ENCODE measurements at regions not wholly inside any gene's neighbourhood (a gene's known extent, or its start where the extent isn't known, plus 50 kb on each side); places are given as distances from the start of the nearest gene placed in this dataset.

GRCh38 chr12:43057566-43057965 lies 468.0 kb upstream of the PRICKLE1 start (continued):
- TF ChIP-seq BCLAF1 (IDR thresholded peaks at IDR 0.05) (no peak), SKIL (IDR thresholded peaks at IDR 0.05; ENCODE audit: low read depth, poor library complexity, severe bottlenecking) (no peak), MTA2 (IDR thresholded peaks at IDR 0.05; ENCODE audit: low read depth) (no peak), ZNF207 (IDR thresholded peaks at IDR 0.05; ENCODE audit: borderline replicate concordance) (no peak), SUZ12 (IDR thresholded peaks at IDR 0.05; ENCODE audit: unreplicated experiment) (no peak), DPF2 (IDR thresholded peaks at IDR 0.05) (no peak), MXI1 (IDR thresholded peaks at IDR 0.05; ENCODE audit: low read depth, low read length) (no peak), CBFB (IDR thresholded peaks at IDR 0.05; ENCODE audit: low read depth) (no peak), MTA3 (IDR thresholded peaks at IDR 0.05; ENCODE audit: borderline replicate concordance, low read length) (no peak), ZBED1 (IDR thresholded peaks at IDR 0.05; ENCODE audit: borderline replicate concordance) (no peak)

- WGBS (ENCODE audit: insufficient coverage, insufficient replicate concordance, low lambda C conversion rate, missing lambda C conversion rate) = 28% methylated on average over 2 of the region's 2 CpGs
- Histone ChIP-seq H3K9ac (ENCODE audit: control insufficient read depth, insufficient read depth, low read length) (no peak overlapping the region), H3K4me3 (no peak overlapping the region), H3K27me3 (replicated peaks in 1 of 2; ENCODE audit: control insufficient read depth in 2 of 2, insufficient read depth in 2 of 2, low read length in 1 of 2) (no peaks in the 10 kb centered on the region), H3K27ac (ENCODE audit: control insufficient read depth, insufficient read depth) (no peak overlapping the region), H3K4me2 (ENCODE audit: control insufficient read depth, insufficient read depth) (no peak overlapping the region), H2AFZ (ENCODE audit: control insufficient read depth, low read depth, low read length) (no peak overlapping the region), H3K79me2 (ENCODE audit: control insufficient read depth, insufficient read depth, low read length) (no peaks in the 10 kb centered on the region), H3K4me1 (ENCODE audit: control insufficient read depth, insufficient read depth, low read length) (no peaks in the 10 kb centered on the region), H4K20me1 (ENCODE audit: control insufficient read depth, insufficient read depth) (no peaks in the 10 kb centered on the region), H3K9me3 (replicated peaks; ENCODE audit: control insufficient read depth, insufficient read depth, low read length) (no peaks in the 10 kb centered on the region), H3K36me3 (ENCODE audit: control insufficient read depth in 2 of 2, insufficient read depth in 2 of 2, low read length in 1 of 2) (no peaks in the 10 kb centered on the region)
- ChIA-PET SMC1A (ENCODE audit: uncharacterized antibody, unreplicated experiment) (no interaction called here), POLR2A (no interaction called here), CTCF (no interaction called here), RAD21 (ENCODE audit: unreplicated experiment) (no interaction called here)
- FAIRE-seq = no peak
- in situ Hi-C loops (cut with MboI) (no loop called here), intact Hi-C loops (cut with micrococcal nuclease; ENCODE audit: unreplicated experiment) (no loop called here)
- TF ChIP-seq ELK1 (IDR thresholded peaks at IDR 0.05; ENCODE audit: low read depth, low read length) (no peak), ETV6 (conservative IDR thresholded peaks at IDR 0.05 in 1 of 2, IDR thresholded peaks at IDR 0.05 in 1 of 2; ENCODE audit: borderline replicate concordance in 1 of 2, low read depth in 1 of 2) (no peak), PML (IDR thresholded peaks at IDR 0.05; ENCODE audit: low read length) (no peak), CEBPZ (IDR thresholded peaks at IDR 0.05; ENCODE audit: low read depth, low read length) (no peak), SUPT20H (IDR thresholded peaks at IDR 0.05; ENCODE audit: borderline replicate concordance, control insufficient read depth, low read depth, low read length) (no peak)
- no TSS peak for BruUV-seq (replicated peaks)
- ATAC-seq = no peak
- no peak for DNase-seq (ENCODE audit: low read depth, low spot score)
Measured at GRCh38 chr12:43054085-43054484, 464.5 kb upstream of the PRICKLE1 start.

Measured in GM12878 (cell line).